Dedifferentiated amniotic fluid mesenchymal stem cell (primary cell): ENCODE measurements at regions not wholly inside any gene's neighbourhood (a gene's known extent, or its start where the extent isn't known, plus 50 kb on each side); places are given as distances from the start of the nearest gene placed in this dataset.

Source experiments
- DNase-seq: peaks from one replicate; pipeline ENCODE4 v3.0.0-alpha.2; 2016; ENCODE audit errors: extremely low spot score

DNA sequence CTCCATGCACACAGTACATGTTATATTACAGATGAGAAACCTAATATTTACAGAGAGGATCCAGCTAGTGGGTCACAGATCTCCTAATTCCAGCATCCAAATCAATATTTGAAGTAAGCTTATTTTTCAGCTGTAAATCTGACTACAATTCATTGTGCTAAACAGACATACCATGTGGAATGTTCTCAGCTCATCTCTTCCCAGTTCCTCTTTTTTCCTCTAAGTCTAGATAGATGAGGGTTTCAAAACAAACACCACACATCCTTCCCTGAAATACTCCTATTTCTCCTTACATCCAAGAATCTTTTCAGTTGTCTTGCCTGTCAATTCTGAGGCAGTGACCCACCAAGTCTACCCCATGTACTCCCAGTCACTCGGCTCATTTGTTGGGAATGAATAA lies 200.7 kb upstream of the PIK3C3 start:
- DNase-seq, result no peak

DNA sequence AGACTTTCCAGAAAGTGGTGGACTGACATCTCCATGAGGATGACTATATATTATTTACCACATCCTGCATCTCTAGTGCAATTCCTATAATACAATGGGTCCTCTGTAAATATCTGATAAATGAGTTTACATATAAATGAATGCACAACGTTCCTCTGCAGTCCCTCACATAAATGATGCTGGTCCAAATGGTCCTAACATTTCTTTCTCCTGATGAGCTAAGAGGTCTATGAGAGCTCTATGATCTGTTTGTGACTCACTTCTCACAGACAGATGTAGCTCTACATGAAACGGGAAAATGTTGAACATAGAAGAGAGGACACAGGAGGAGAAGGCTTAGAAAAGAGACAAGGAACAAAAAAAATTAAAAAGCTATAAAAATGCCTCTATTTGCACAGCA lies 201.2 kb upstream of the PIK3C3 start:
- no peak for DNase-seq

DNA sequence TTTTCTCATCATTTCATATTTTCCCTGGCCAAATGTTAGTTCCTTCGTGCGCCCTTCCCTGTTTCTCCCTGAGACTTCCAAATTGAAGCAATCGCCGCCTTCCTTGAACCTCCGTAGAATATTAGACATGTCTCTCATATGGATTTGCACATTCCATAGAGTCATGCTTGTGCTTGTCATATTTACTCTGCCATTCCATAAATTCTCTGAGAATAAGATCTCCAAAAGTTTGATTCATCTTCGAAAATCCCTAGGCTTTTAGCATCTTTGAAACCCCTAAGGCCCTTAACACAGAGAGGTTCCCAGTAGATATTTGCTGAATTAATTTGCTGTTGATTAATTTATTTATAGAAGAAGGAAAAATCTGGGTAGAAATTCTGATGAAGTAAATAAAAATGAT lies 202.2 kb upstream of the PIK3C3 start:
- no peak for DNase-seq

GRCh38 chr18:41751652-41752051 lies 203.4 kb upstream of the PIK3C3 start:
- DNase-seq, result no peak

GRCh38 chr18:41751161-41751560 lies 203.9 kb upstream of the PIK3C3 start:
- no peak for DNase-seq

- no peak for DNase-seq
Measured at GRCh38 chr18:41747723-41748242, 207.3 kb upstream of the PIK3C3 start.

DNA sequence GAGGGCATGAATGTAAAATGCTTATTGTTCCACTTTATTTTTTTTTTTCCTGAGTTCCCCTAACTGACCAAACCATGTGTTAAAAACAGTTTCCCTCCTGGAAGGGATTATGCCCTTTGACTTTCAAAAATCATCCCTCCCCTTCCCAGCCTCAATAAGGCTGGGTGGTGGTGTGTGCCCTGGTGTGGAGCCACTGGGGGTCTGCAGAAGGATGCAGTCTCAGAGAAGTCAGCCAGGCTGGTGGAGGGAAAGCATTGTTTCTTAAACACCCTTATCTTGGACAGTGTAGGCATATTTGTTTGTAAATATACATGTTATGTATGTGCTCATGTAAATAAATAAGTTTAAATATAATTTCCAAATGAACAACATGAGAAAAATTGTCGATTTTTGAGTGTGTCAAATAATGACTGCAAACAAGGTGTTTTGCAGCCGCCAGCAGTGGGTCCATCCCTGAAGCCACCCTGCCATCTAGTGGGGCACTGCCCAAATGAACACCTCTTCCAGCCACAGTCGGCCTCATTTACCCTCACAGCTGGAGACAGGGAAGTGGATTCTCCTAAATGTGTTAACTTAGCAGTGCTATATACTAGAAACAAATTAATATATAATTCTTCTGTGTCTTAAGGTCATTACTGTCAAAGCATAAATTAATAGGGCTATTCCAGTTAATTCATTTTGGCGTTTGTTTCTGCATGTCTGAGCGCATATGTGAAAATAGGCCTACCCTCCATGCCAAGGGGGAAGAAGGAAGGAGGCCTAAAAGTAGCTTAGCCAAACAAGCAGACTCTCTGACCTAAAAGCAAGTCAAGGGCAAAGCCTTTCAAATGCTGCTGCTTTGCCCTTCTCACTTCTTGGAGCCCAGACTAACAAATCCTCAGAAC lies 209.6 kb upstream of the PIK3C3 start:
- peak; percentile 78 for DNase-seq

GRCh38 chr18:41744421-41745030 lies 210.5 kb upstream of the PIK3C3 start:
- no peak for DNase-seq

DNA sequence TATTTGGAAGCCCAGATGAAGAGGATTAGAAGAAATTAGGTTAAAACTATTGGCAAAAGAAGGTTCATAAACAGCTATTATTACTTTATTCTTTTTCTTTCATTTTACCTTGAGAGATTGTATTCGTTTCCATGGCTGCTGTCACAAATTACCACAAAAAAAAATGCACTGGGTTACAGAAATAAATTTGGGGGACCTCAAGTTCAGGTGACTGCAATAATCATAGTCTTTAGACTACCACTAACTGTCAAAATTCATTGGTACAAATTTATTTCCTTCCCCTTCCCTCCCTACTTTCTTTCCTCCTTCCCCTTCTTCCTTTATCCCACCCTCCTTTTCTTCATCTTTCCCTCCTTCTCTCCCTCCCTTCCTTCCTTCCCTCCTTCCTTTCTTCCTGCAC lies 217.8 kb upstream of the PIK3C3 start:
- DNase-seq, result no peak

DNA sequence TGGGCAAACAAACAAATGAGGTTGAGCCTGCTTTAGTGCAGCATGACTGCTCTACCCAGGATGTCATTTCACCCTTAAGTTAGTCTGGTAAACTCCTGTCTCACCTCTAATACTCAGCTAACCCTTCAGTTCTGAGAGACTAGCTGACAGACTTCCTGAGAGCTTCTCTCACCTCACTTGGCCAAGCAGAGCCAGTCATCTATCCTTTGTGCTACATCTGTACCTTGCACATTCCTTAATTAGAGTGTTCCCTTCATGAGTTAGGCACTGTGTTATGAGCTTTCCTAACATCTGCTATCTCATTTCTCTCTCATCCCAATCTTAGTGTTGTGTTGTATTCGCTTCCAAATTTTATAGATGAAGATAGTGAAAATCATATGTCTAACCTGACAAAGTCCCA lies 220.1 kb upstream of the PIK3C3 start:
- no peak for DNase-seq

GRCh38 chr18:41732356-41732755 lies 222.7 kb upstream of the PIK3C3 start:
- no peak for DNase-seq

DNA sequence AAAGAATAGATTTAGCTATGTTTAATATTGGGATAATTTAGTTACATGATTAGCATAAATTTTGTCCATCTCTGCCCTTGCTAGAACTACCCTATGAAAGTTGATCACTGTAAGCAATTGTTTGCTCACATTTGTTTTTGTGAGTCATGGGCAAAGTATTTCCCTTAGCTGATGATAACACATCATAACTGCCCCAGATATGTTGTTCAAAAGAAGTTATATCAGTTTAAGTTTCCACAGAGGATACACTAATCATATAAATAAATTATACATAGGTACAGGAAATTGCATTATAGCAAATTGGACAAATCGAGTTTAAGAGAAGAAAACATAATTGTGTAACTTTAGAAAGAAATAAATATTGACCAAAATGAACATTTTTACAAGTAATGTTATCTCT lies 223.2 kb upstream of the PIK3C3 start:
- DNase-seq, result no peak

- DNase-seq, result no peak
Measured at GRCh38 chr18:41724195-41724594, 230.8 kb upstream of the PIK3C3 start.

GRCh38 chr18:41721103-41721790 lies 233.8 kb upstream of the PIK3C3 start:
- no peak for DNase-seq

- DNase-seq, result no peak
Measured at GRCh38 chr18:41720226-41720625, 234.8 kb upstream of the PIK3C3 start.

- no peak for DNase-seq
Measured at GRCh38 chr18:41719808-41720207, 235.2 kb upstream of the PIK3C3 start.

DNA sequence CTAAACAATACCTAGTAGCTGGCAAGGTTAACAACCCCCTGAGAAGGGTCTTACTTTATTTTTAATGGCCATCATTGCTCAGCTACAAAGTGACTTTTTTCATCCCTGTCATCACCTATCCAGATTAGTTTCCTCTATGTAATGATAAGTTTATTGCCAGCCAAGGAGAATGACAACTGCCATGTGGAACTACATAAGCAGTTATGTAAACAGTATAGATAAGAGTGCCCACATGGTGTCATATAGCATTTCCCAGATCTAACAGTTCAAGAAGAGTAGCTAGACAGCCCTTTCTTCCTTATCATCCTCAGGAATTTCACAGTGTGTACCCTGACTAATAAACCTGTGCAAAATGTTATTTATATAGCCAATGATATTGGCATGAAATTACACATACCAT lies 240.2 kb upstream of the PIK3C3 start:
- DNase-seq, result no peak

DNA sequence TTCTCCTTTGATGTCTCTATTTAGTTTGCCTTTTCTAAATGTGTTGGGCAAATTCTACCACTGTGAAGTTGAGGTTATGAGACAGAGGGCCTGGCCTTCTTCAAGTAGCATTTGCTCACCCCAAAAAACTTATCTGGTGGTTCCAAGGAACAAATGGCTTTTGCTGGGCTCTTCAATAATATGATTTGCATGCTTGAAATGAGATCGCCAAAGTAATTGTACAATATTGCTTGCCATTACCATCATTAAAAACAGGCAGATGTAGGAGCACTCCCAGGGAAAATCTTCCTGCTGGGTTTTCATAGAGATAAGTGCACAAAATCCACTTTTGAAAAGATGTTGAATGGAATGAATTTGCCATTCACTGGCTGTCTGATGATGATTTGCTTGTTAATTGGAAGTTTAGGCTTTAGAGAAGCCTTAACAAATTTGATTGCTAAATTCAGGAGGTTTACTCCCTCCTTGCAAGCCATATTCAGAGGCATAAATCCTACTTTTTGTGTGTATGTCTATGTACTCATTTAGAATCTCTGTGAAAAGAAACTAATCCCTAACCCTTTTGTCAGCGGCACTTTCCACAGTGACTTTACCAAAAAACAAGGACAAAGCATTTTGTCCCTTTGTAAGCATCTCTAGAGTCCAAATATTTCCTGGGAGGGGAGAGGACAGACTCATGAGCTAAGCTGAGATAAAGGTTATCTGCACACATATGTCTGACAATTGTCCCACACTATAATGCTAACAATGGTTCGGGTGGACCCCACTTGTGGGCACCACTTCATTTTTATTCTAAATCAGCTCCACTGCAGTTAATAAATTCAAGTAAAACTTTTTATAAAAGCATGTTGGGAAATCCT lies 240.8 kb upstream of the PIK3C3 start:
- no peak for DNase-seq

DNA sequence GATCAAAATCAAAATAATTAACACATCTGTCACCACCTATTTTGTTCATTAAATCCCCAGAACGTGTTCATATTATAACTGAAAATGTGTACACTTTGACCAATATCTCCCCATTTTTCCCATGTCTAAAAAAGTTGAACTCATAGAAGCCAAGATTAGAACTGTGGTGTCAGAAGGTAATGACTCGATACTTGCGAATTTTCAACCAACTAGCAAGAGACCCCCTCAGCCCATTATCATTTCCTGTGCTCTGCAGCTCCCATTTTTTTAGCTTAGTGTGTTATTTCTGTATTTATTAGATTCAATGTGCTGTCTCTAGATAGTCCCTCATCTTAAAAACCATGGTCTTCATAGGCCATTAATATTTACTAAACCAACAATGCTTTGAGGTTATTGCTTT lies 248.7 kb upstream of the PIK3C3 start:
- no peak for DNase-seq

DNA sequence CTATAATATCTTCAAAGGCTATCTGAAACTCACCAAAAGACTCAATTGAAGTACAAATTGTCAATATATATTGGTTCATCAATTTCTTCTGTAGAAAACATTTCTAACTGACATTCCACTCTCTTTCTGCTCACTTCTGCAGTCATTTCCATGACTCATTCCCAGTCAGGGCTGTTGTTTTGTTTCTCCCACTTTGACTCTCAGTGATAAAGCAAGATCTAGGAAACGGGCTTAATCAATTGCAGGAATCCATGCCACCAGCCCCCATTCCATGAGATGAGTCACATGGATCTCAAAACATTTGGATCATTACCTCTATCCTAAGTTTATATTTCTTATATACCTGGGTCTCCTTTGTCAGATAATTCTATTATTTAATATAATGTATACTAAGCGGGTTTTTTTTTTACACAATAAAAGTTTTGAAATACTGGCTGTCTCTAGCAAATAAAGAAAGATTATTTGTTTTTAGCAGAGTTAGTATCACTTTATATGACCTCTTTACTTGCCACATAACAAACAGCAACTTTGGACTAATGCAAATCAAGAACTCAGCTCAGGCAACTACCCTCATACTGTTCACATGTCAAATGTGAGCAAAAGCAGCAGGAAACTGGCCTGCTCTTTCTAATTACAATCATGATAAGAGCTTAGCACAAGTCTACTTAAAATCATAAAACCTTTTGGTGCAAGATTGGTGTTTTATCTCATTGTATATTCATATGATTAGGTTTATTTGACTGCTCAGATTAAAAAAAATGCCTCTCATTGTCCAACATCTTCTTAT lies 251.1 kb upstream of the PIK3C3 start:
- DNase-seq, result peak; percentile 16

- no peak for DNase-seq
Measured at GRCh38 chr18:41700416-41700815, 254.6 kb upstream of the PIK3C3 start.
